Medulla oblongata (tissue), 1 donor: ENCODE measurements at regions not wholly inside any gene's neighbourhood (a gene's known extent, or its start where the extent isn't known, plus 50 kb on each side); places are given as distances from the start of the nearest gene placed in this dataset.

Source experiments
- DNase-seq: peaks from one replicate; pipeline ENCODE4 v3.0.0-alpha.2; 2015; ENCODE audit errors: extremely low spot score

GRCh38 chr4:130329036-130329435 is 1233.1 kb downstream of the C4orf33 start:
- DNase-seq, result no peak

- no peak for DNase-seq
These were observed 1237.3 kb downstream of the C4orf33 start for GRCh38 chr4:130333241-130333759.

- no peak for DNase-seq
These were observed 1239.7 kb downstream of the C4orf33 start for GRCh38 chr4:130335417-130336194.

GRCh38 chr4:130336585-130337217 is 1240.7 kb downstream of the C4orf33 start:
- peak; percentile 12 for DNase-seq

GRCh38 chr4:130338851-130339250 is 1242.9 kb downstream of the C4orf33 start:
- peak; percentile 14 for DNase-seq

- no peak for DNase-seq
These were observed 1253.8 kb downstream of the C4orf33 start for GRCh38 chr4:130349745-130350144.

- no peak for DNase-seq
These were observed 1260.9 kb downstream of the C4orf33 start for GRCh38 chr4:130356873-130357272.

- peak; percentile 18 for DNase-seq
These were observed 1263.6 kb downstream of the C4orf33 start for GRCh38 chr4:130359542-130359941.

- DNase-seq, result no peak
These were observed 1265.7 kb downstream of the C4orf33 start for GRCh38 chr4:130361616-130362015.

GRCh38 chr4:130368668-130369067 is 1272.7 kb downstream of the C4orf33 start:
- DNase-seq, result no peak

- no peak for DNase-seq
These were observed 1297.3 kb downstream of the C4orf33 start for GRCh38 chr4:130393231-130393630.

GRCh38 chr4:130393642-130394041 is 1297.7 kb downstream of the C4orf33 start:
- DNase-seq, result no peak

- DNase-seq, result no peak
These were observed 1299.9 kb downstream of the C4orf33 start for GRCh38 chr4:130395871-130396270.

GRCh38 chr4:130403221-130403620 is 1307.3 kb downstream of the C4orf33 start:
- no peak for DNase-seq

- DNase-seq, result no peak
These were observed 1320.3 kb downstream of the C4orf33 start for GRCh38 chr4:130416228-130416627.

GRCh38 chr4:130419211-130419975 is 1323.4 kb downstream of the C4orf33 start:
- no peak for DNase-seq

GRCh38 chr4:130422261-130422660 is 1326.3 kb downstream of the C4orf33 start:
- no peak for DNase-seq

- no peak for DNase-seq
These were observed 1328.3 kb downstream of the C4orf33 start for GRCh38 chr4:130424211-130424610.

GRCh38 chr4:130432289-130432688 is 1336.3 kb downstream of the C4orf33 start:
- DNase-seq, result no peak

GRCh38 chr4:130449741-130450140 is 1353.8 kb downstream of the C4orf33 start:
- no peak for DNase-seq

GRCh38 chr4:130468340-130468739 is 1372.4 kb downstream of the C4orf33 start:
- DNase-seq, result no peak

- no peak for DNase-seq
These were observed 1382.5 kb downstream of the C4orf33 start for GRCh38 chr4:130478406-130478805.
